Embryonic facial prominence (tissue), 1 donor: ENCODE measurements at regions not wholly inside any gene's neighbourhood (a gene's known extent, or its start where the extent isn't known, plus 50 kb on each side); places are given as distances from the start of the nearest gene placed in this dataset.
"Not testable (repeated sequence)": the region's sequence is repeated elsewhere in the genome, so short reads cannot be mapped to it uniquely, and the experiment has no call there.

Experiments used
- DNase-seq: peaks from one replicate; pipeline ENCODE4 v3.0.0-alpha.2; 2016; ENCODE audit errors: extremely low spot score

GRCh38 chr5:1731091-1731639, 68.5 kb downstream of the MRPL36 start:
- no peak for DNase-seq

GRCh38 chr5:1730487-1730847, 69.2 kb downstream of the MRPL36 start:
- no peak for DNase-seq

- no peak for DNase-seq
Observed at GRCh38 chr5:1729641-1730486, 69.8 kb downstream of the MRPL36 start.

GRCh38 chr5:1728846-1729245, 70.8 kb downstream of the MRPL36 start:
- no peak for DNase-seq

GRCh38 chr5:1727571-1727970, 72.1 kb downstream of the MRPL36 start:
- DNase-seq: no peak

GRCh38 chr5:1726956-1727355, 72.7 kb downstream of the MRPL36 start:
- no peak for DNase-seq

GRCh38 chr5:1726469-1726865, 73.2 kb downstream of the MRPL36 start:
- DNase-seq: no peak

GRCh38 chr5:1725641-1726468, 73.8 kb downstream of the MRPL36 start:
- DNase-seq: no peak

- DNase-seq: no peak
Observed at GRCh38 chr5:1724822-1725602, 74.6 kb downstream of the MRPL36 start.

GRCh38 chr5:1723957-1724821, 75.4 kb downstream of the MRPL36 start:
- DNase-seq: no peak

GRCh38 chr5:1723476-1723875, 76.2 kb downstream of the MRPL36 start:
- no peak for DNase-seq

GRCh38 chr5:1722877-1723276, 76.8 kb downstream of the MRPL36 start:
- no peak for DNase-seq

- no peak for DNase-seq
Observed at GRCh38 chr5:1720396-1721110, 79.1 kb downstream of the MRPL36 start.

- no peak for DNase-seq
Observed at GRCh38 chr5:1719860-1720259, 79.8 kb downstream of the MRPL36 start.

GRCh38 chr5:1718669-1719068, 81.0 kb downstream of the MRPL36 start:
- DNase-seq: no peak

GRCh38 chr5:1710091-1710490, 89.5 kb downstream of the MRPL36 start:
- not testable (repeated sequence) for DNase-seq

GRCh38 chr5:1709171-1709803, 90.3 kb downstream of the MRPL36 start:
- DNase-seq: no peak

- DNase-seq: no peak
Observed at GRCh38 chr5:1708592-1709141, 91.0 kb downstream of the MRPL36 start.

GRCh38 chr5:1707467-1707866, 92.2 kb downstream of the MRPL36 start:
- DNase-seq: no peak
